GM23338 (cell line): ENCODE measurements at regions not wholly inside any gene's neighbourhood (a gene's known extent, or its start where the extent isn't known, plus 50 kb on each side); places are given as distances from the start of the nearest gene placed in this dataset.

Source experiments
- ATAC-seq: fragments of 200-7000 bp; cut with Tn5 transposase; 3 replicates; pipeline ENCODE4 v1.9.1; 2020
- DNase-seq: peaks from one replicate; pipeline ENCODE4 v3.0.0-alpha.2; 2015; ENCODE audit warnings: low spot score
- H2AFZ ChIP-seq: fragments of 200-600 bp; sonication (generic); 2 replicates; pipeline ENCODE4 v1.8.0; 2016; ENCODE audit warnings: antibody characterized with exemption, mild to moderate bottlenecking, moderate library complexity
- H3F3A ChIP-seq: fragments of 200-600 bp; sonication (generic); replicated peaks from 2 replicates; pipeline ENCODE4 v1.8.0; 2017; ENCODE audit warnings: antibody characterized with exemption, mixed run types, low read depth
- H3K27ac ChIP-seq: fragments of 200-600 bp; sonication (generic); 2 replicates; pipeline ENCODE4 v1.6.1; 2016; ENCODE audit warnings: low read depth
- H3K27me3 ChIP-seq: fragments of 200-600 bp; sonication (generic); 2 replicates; pipeline ENCODE4 v1.8.0; 2016; ENCODE audit warnings: mild to moderate bottlenecking, mixed run types, moderate library complexity; ENCODE audit not compliant: insufficient read depth
- H3K36me3 ChIP-seq: fragments of 200-600 bp; sonication (generic); 2 replicates; pipeline ENCODE4 v1.8.0; 2016; ENCODE audit warnings: mild to moderate bottlenecking; ENCODE audit not compliant: insufficient read depth
- H3K4me1 ChIP-seq: fragments of 200-600 bp; sonication (generic); 2 replicates; pipeline ENCODE4 v1.8.0; 2016; ENCODE audit warnings: mild to moderate bottlenecking, moderate library complexity; ENCODE audit not compliant: insufficient read depth
- H3K4me2 ChIP-seq: fragments of 200-600 bp; sonication (generic); 2 replicates; pipeline ENCODE4 v1.7.1; 2017; ENCODE audit warnings: mixed run types
- H3K4me3 ChIP-seq: fragments of 200-600 bp; sonication (generic); 2 replicates; pipeline ENCODE4 v1.6.1; 2016; ENCODE audit warnings: mixed run types
- H3K79me2 ChIP-seq: fragments of 200-600 bp; sonication (generic); replicated peaks from 2 replicates; pipeline ENCODE4 v1.8.0; 2017; ENCODE audit warnings: mild to moderate bottlenecking; ENCODE audit not compliant: insufficient read depth
- H3K9me2 ChIP-seq: fragments of 200-600 bp; sonication (generic); 2 replicates; pipeline ENCODE4 v1.8.0; 2017; ENCODE audit not compliant: insufficient read depth
- H4K20me1 ChIP-seq: fragments of 200-600 bp; sonication (generic); replicated peaks from 2 replicates; pipeline ENCODE4 v1.8.0; 2017; ENCODE audit warnings: mild to moderate bottlenecking; ENCODE audit not compliant: insufficient read depth
- H3K27ac Mint-ChIP-seq: 2 replicates; pipeline ENCODE4 v1.8.0; 2020; ENCODE audit warnings: inconsistent platforms, mild to moderate bottlenecking, moderate library complexity, mixed read lengths
- H3K27me3 Mint-ChIP-seq: 3 replicates; pipeline ENCODE4 v1.8.0; 2022; ENCODE audit warnings: low read depth, mild to moderate bottlenecking, moderate library complexity, mixed read lengths, inconsistent platforms; ENCODE audit not compliant: insufficient read depth, poor library complexity
- H3K36me3 Mint-ChIP-seq: 3 replicates; pipeline ENCODE4 v1.8.0; 2021; ENCODE audit warnings: low read depth, mild to moderate bottlenecking, inconsistent platforms, moderate library complexity, mixed read lengths
- H3K4me1 Mint-ChIP-seq: 3 replicates; pipeline ENCODE4 v1.8.0; 2020; ENCODE audit warnings: mild to moderate bottlenecking, inconsistent platforms, mixed read lengths
- H3K4me3 Mint-ChIP-seq: 3 replicates; pipeline ENCODE4 v1.8.0; 2021; ENCODE audit warnings: moderate library complexity, mild to moderate bottlenecking, inconsistent platforms, mixed read lengths
- H3K9me3 Mint-ChIP-seq: 3 replicates; pipeline ENCODE4 v1.8.0; 2020; ENCODE audit warnings: moderate library complexity, mild to moderate bottlenecking, inconsistent platforms, mixed read lengths
- CREB1 ChIP-seq: fragments of 250-450 bp; sonication (Bioruptor Pico); IDR thresholded peaks from 2 replicates; pipeline ENCODE4 v1.5.0; 2020; ENCODE audit warnings: low read depth, mild to moderate bottlenecking, moderate library complexity
- CTCF ChIP-seq, 2 experiments: fragments of 200-600 bp in 1 of 2; sonication (generic) in 1 of 2; conservative IDR thresholded peaks; 2 replicates each; pipeline versions ENCODE4 v1.5.1 to v1.6.1; 2016 to 2017; ENCODE audit warnings: antibody characterized with exemption in 2 of 2, low read depth in 2 of 2, mild to moderate bottlenecking in 2 of 2, moderate library complexity in 1 of 2
- ETS1 ChIP-seq: IDR thresholded peaks from 2 replicates; pipeline ENCODE4 v1.6.1; 2016; ENCODE audit warnings: antibody characterized with exemption
- EZH2 ChIP-seq: fragments of 200-600 bp; sonication (generic); IDR thresholded peaks from one replicate; pipeline ENCODE4 v1.8.0; 2017; ENCODE audit warnings: antibody characterized with exemption, mild to moderate bottlenecking, low read depth; ENCODE audit not compliant: unreplicated experiment
- EZH2phosphoT487 ChIP-seq: fragments of 200-600 bp; sonication (generic); IDR thresholded peaks from one replicate; pipeline ENCODE4 v1.8.1; 2018; ENCODE audit warnings: antibody characterized with exemption; ENCODE audit not compliant: unreplicated experiment
- JUNB ChIP-seq: IDR thresholded peaks from one replicate; pipeline ENCODE4 v1.6.1; 2016; ENCODE audit warnings: antibody characterized with exemption; ENCODE audit not compliant: unreplicated experiment
- NANOG ChIP-seq: IDR thresholded peaks from 2 replicates; pipeline ENCODE4 v1.6.1; 2016; ENCODE audit warnings: antibody characterized with exemption, borderline replicate concordance
- POLR2AphosphoS5 ChIP-seq: IDR thresholded peaks from 2 replicates; pipeline ENCODE4 v1.6.1; 2016; ENCODE audit warnings: antibody characterized with exemption, low read depth
- REST ChIP-seq: IDR thresholded peaks from one replicate; pipeline ENCODE4 v1.6.1; 2018; ENCODE audit warnings: antibody characterized with exemption; ENCODE audit not compliant: unreplicated experiment
- STAT1 ChIP-seq: IDR thresholded peaks from one replicate; pipeline ENCODE4 v1.6.1; 2016; ENCODE audit warnings: antibody characterized with exemption; ENCODE audit not compliant: unreplicated experiment
- ZNF114 ChIP-seq: fragments of 250-450 bp; sonication (Bioruptor Pico); IDR thresholded peaks from 2 replicates; pipeline ENCODE4 v1.5.0; 2020; ENCODE audit warnings: mild to moderate bottlenecking, moderate library complexity
- ZNF331 ChIP-seq: fragments of 250-450 bp; sonication (Bioruptor Pico); IDR thresholded peaks from 2 replicates; pipeline ENCODE4 v1.5.0; 2020; ENCODE audit warnings: low read depth, mild to moderate bottlenecking, moderate library complexity
- ZNF462 ChIP-seq: fragments of 250-450 bp; sonication (Bioruptor Pico); IDR thresholded peaks from 2 replicates; pipeline ENCODE4 v1.5.0; 2020; ENCODE audit warnings: mild to moderate bottlenecking, moderate library complexity

- TF ChIP-seq ZNF462 (CRISPR knock-in tag) (no peak), CTCF (conservative IDR thresholded peaks at IDR 0.05; ENCODE audit: low read depth in 2 of 2) (no peak), EZH2phosphoT487 (no peak), EZH2 (no peak)
Observed at GRCh38 chr2:121858369-121858768, 102.9 kb downstream of the TSN start (continued).

- peaks cover 1% of the 10 kb centered on the region for H3K27me3 Mint-ChIP-seq
- no peak overlapping the region for H3K27ac Mint-ChIP-seq
- Histone ChIP-seq H3K4me1 (no peaks in the 10 kb centered on the region), H3K36me3 (0 out of 2 replicates have a peak, but pooled peaks cover 4% of the 10 kb centered on the region), H3K4me2 (no peak overlapping the region), H3K9me2 (peaks cover 12% of the 10 kb centered on the region; the same call in 1 of the 2 replicates), H3K27ac (no peak overlapping the region), H3K79me2 (no peaks in the 10 kb centered on the region), H3K4me3 (no peak overlapping the region), H2AFZ (no peak overlapping the region), H4K20me1 (no peaks in the 10 kb centered on the region), H3K27me3 (no peaks in the 10 kb centered on the region), H3F3A (no peaks in the 10 kb centered on the region)
- ATAC-seq (no peak), DNase-seq (no peak)
- H3K9me3 Mint-ChIP-seq = peaks cover 7% of the 10 kb centered on the region
- peaks cover 5% of the 10 kb centered on the region; the same call in 2 of the 3 replicates for H3K36me3 Mint-ChIP-seq
- H3K4me3 Mint-ChIP-seq = no peak overlapping the region
- peaks cover 5% of the 10 kb centered on the region; the same call in 2 of the 3 replicates for H3K4me1 Mint-ChIP-seq
- TF ChIP-seq ETS1 (no peak), EZH2 (no peak), POLR2AphosphoS5 (no peak), EZH2phosphoT487 (no peak), ZNF331 (CRISPR knock-in tag) (no peak), NANOG (no peak), REST (no peak), STAT1 (no peak), ZNF114 (CRISPR knock-in tag) (no peak), CREB1 (CRISPR knock-in tag) (no peak), JUNB (no peak)
Observed at GRCh38 chr2:121858847-121859246, 103.4 kb downstream of the TSN start.
